ENCODE measurements at regions not wholly inside any gene's neighbourhood (a gene's known extent, or its start where the extent isn't known, plus 50 kb on each side); places are given as distances from the start of the nearest gene placed in this dataset.

- no peak for DNase-seq (ENCODE audit: low read depth, low spot score)
- TF ChIP-seq CTCF (IDR thresholded peaks at IDR 0.05; ENCODE audit: low read depth, low read length): no peak
- H3K4me3 ChIP-seq (ENCODE audit: low read depth, low read length): no peak overlapping the region
- in situ Hi-C loops (cut with HindIII; ENCODE audit: low sequenced_read_pairs): no loop called here
Observed at GRCh38 chr1:17935230-17935629, 172.4 kb upstream of the IGSF21 start.

GRCh38 chr1:17941431-17942189, 166.0 kb upstream of the IGSF21 start:
- in situ Hi-C loops (cut with HindIII; ENCODE audit: low sequenced_read_pairs): no loop called here
- no peak for TF ChIP-seq CTCF (IDR thresholded peaks at IDR 0.05; ENCODE audit: low read depth, low read length)
- no peak overlapping the region for H3K4me3 ChIP-seq (ENCODE audit: low read depth, low read length)
- no peak for DNase-seq (ENCODE audit: low read depth, low spot score)

- no peak overlapping the region for H3K4me3 ChIP-seq (ENCODE audit: low read depth, low read length)
- TF ChIP-seq CTCF (IDR thresholded peaks at IDR 0.05; ENCODE audit: low read depth, low read length): no peak
- DNase-seq (ENCODE audit: low read depth, low spot score): no peak
- in situ Hi-C loops (cut with HindIII; ENCODE audit: low sequenced_read_pairs): no loop called here
Observed at GRCh38 chr1:17943506-17943905, 164.1 kb upstream of the IGSF21 start.

GRCh38 chr1:17944646-17945045, 163.0 kb upstream of the IGSF21 start:
- no peak overlapping the region for H3K4me3 ChIP-seq (ENCODE audit: low read depth, low read length)
- DNase-seq (ENCODE audit: low read depth, low spot score): no peak
- no peak for TF ChIP-seq CTCF (IDR thresholded peaks at IDR 0.05; ENCODE audit: low read depth, low read length)
- in situ Hi-C loops (cut with HindIII; ENCODE audit: low sequenced_read_pairs): no loop called here

- no peak for TF ChIP-seq CTCF (IDR thresholded peaks at IDR 0.05; ENCODE audit: low read depth, low read length)
- no peak overlapping the region for H3K4me3 ChIP-seq (ENCODE audit: low read depth, low read length)
- in situ Hi-C loops (cut with HindIII; ENCODE audit: low sequenced_read_pairs): no loop called here
- DNase-seq (ENCODE audit: low read depth, low spot score): no peak
Observed at GRCh38 chr1:17946434-17946833, 161.2 kb upstream of the IGSF21 start.

- in situ Hi-C loops (cut with HindIII; ENCODE audit: low sequenced_read_pairs): no loop called here
- no peak overlapping the region for H3K4me3 ChIP-seq (ENCODE audit: low read depth, low read length)
- DNase-seq (ENCODE audit: low read depth, low spot score): no peak
- TF ChIP-seq CTCF (IDR thresholded peaks at IDR 0.05; ENCODE audit: low read depth, low read length): no peak
Observed at GRCh38 chr1:17948594-17948993, 159.0 kb upstream of the IGSF21 start.

Data from astrocyte of the spinal cord (primary cell).